Nephron progenitor cell (in vitro differentiated cells): ENCODE measurements at regions not wholly inside any gene's neighbourhood (a gene's known extent, or its start where the extent isn't known, plus 50 kb on each side); places are given as distances from the start of the nearest gene placed in this dataset.

Experiments used
- DNase-seq: peaks from one replicate; pipeline ENCODE4 v3.0.0; 2021
- H3K27ac Mint-ChIP-seq: 2 replicates; pipeline ENCODE4 v1.8.0; 2021; ENCODE audit warnings: mild to moderate bottlenecking, moderate library complexity, mixed read lengths
- H3K27me3 Mint-ChIP-seq: 2 replicates; pipeline ENCODE4 v1.8.0; 2021; ENCODE audit warnings: mild to moderate bottlenecking, low read depth, mixed read lengths; ENCODE audit not compliant: poor library complexity
- H3K36me3 Mint-ChIP-seq: 2 replicates; pipeline ENCODE4 v1.8.0; 2021; ENCODE audit warnings: low read depth, mixed read lengths
- H3K4me1 Mint-ChIP-seq: 2 replicates; pipeline ENCODE4 v1.8.0; 2021; ENCODE audit warnings: mixed read lengths
- H3K4me3 Mint-ChIP-seq: 2 replicates; pipeline ENCODE4 v1.8.0; 2021; ENCODE audit warnings: mild to moderate bottlenecking, moderate library complexity, mixed read lengths
- H3K9me3 Mint-ChIP-seq: 2 replicates; pipeline ENCODE4 v1.8.0; 2021; ENCODE audit warnings: mild to moderate bottlenecking, moderate library complexity, mixed read lengths
- CTCF ChIP-seq: fragments of 200-600 bp; sonication (generic); IDR thresholded peaks from 2 replicates; pipeline ENCODE4 v1.5.0; 2021; ENCODE audit warnings: antibody characterized with exemption

GRCh38 chr2:235114286-235114685 is 162.5 kb downstream of the SH3BP4 start:
- TF ChIP-seq CTCF: no peak
- DNase-seq: no peak
- Mint-ChIP-seq H3K4me3 (no peak overlapping the region), H3K9me3 (peaks cover under 1% of the 10 kb centered on the region), H3K27ac (no peak overlapping the region), H3K27me3 (peaks cover 1% of the 10 kb centered on the region), H3K36me3 (no peaks in the 10 kb centered on the region), H3K4me1 (peaks cover 23% of the 10 kb centered on the region)

GRCh38 chr2:235115521-235115920 is 163.7 kb downstream of the SH3BP4 start:
- TF ChIP-seq CTCF: no peak
- DNase-seq: no peak
- Mint-ChIP-seq H3K4me1 (peaks cover 23% of the 10 kb centered on the region), H3K27me3 (peaks cover 5% of the 10 kb centered on the region), H3K4me3 (no peak overlapping the region), H3K9me3 (peaks cover 7% of the 10 kb centered on the region), H3K27ac (no peak overlapping the region), H3K36me3 (no peaks in the 10 kb centered on the region)

GRCh38 chr2:235116885-235117492 is 165.2 kb downstream of the SH3BP4 start:
- TF ChIP-seq CTCF: peak; percentile 73
- H3K9me3 Mint-ChIP-seq: peaks cover 13% of the 10 kb centered on the region
- no peak for DNase-seq
- H3K27ac Mint-ChIP-seq: no peak overlapping the region
- no peaks in the 10 kb centered on the region for H3K36me3 Mint-ChIP-seq
- peaks cover 17% of the 10 kb centered on the region for H3K27me3 Mint-ChIP-seq
- H3K4me1 Mint-ChIP-seq: peaks cover 23% of the 10 kb centered on the region
- no peak overlapping the region for H3K4me3 Mint-ChIP-seq

- Mint-ChIP-seq H3K27me3 (peaks cover 34% of the 10 kb centered on the region), H3K4me1 (peaks cover 9% of the 10 kb centered on the region), H3K9me3 (peaks cover 4% of the 10 kb centered on the region), H3K4me3 (no peak overlapping the region), H3K27ac (no peak overlapping the region), H3K36me3 (no peaks in the 10 kb centered on the region)
- no peak for TF ChIP-seq CTCF
- DNase-seq: no peak
Observed at GRCh38 chr2:235126768-235127167, 175.0 kb downstream of the SH3BP4 start.

- Mint-ChIP-seq H3K27ac (no peak overlapping the region), H3K9me3 (peaks cover 4% of the 10 kb centered on the region), H3K36me3 (no peaks in the 10 kb centered on the region), H3K4me3 (no peak overlapping the region), H3K4me1 (peaks cover 13% of the 10 kb centered on the region), H3K27me3 (peaks cover 32% of the 10 kb centered on the region)
- DNase-seq: no peak
- TF ChIP-seq CTCF: no peak
Observed at GRCh38 chr2:235127931-235128330, 176.1 kb downstream of the SH3BP4 start.

- no peak for DNase-seq
- no peak overlapping the region for H3K4me3 Mint-ChIP-seq
- peaks cover 12% of the 10 kb centered on the region for H3K27me3 Mint-ChIP-seq
- no peak for TF ChIP-seq CTCF
- H3K36me3 Mint-ChIP-seq: no peaks in the 10 kb centered on the region
- peaks cover 4% of the 10 kb centered on the region for H3K9me3 Mint-ChIP-seq
- H3K27ac Mint-ChIP-seq: no peak overlapping the region
- H3K4me1 Mint-ChIP-seq: peaks cover 13% of the 10 kb centered on the region
Observed at GRCh38 chr2:235129850-235130249, 178.0 kb downstream of the SH3BP4 start.
